GM21528 (cell line): ENCODE measurements at regions not wholly inside any gene's neighbourhood (a gene's known extent, or its start where the extent isn't known, plus 50 kb on each side); places are given as distances from the start of the nearest gene placed in this dataset.
A peak's percentile ranks its signal among the peaks of the same experiment; 100 is the strongest.
"Not testable (repeated sequence)": the region's sequence is repeated elsewhere in the genome, so short reads cannot be mapped to it uniquely, and the experiment has no call there.

Experiments used
- ATAC-seq: cut with Tn5 transposase; IDR thresholded peaks from one replicate; pipeline ENCODE4 v1.9.1; 2021; ENCODE audit warnings: mild to moderate bottlenecking, moderate library complexity; ENCODE audit not compliant: unreplicated experiment, low FRiP score

DNA sequence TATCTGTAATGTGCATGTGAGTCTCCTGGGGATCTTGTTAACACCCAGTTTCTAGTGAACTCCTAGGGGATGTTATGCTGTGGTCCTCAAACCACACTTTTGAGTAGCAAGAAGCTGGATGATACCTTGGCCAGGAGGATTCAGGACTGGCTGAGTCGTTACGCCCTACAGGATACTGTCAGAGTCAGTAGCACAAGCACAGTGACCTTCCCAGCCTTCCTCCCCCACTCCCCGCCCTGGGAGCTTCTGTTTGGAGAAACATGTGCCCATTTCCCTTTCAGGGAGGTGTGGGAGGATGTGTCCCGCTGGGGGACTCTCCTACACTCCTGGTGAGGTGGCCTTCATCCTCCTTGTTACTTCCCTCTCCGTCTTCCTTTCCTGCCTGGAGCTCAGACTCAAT is 76.4 kb upstream of the TRPM1 start:
- ATAC-seq, result no peak

DNA sequence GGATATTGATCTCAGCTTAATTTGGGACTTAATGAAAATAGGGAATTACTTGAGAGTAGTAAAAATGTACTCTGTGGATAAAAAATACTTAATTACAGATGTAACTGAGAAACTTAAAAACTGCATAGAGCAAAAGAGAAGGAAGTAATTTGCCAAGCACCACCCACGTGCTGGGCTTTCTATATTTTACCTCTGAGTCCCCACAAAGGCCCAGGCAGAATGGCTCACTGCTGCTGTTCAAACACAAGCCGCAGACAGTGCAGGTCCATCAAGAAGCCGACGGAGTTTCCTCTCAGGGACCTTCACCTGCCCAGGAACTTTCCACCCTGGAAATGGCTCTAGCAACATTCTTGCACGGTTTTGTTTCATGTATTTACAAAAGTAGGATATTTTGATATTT is 77.2 kb upstream of the TRPM1 start:
- ATAC-seq, result no peak

DNA sequence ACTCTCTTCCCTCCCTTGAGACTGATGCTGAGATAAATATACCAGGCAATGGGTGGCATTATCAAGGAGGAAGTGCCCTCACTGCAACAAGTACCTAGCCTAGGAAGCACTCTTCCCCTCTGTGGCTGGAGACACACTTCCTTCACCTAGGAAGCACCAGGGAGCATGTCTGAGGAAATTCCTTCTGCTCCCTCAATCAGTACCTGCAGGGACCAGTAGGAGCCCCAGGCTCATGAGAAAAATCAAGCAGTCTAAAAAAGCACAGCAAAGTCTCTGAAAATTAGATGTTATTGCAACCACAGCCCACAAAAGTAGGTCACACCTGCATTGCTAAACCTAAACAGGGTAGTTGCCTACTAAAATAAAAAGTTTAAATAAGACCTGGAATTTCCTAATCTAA is 78.2 kb upstream of the TRPM1 start:
- ATAC-seq, result no peak

DNA sequence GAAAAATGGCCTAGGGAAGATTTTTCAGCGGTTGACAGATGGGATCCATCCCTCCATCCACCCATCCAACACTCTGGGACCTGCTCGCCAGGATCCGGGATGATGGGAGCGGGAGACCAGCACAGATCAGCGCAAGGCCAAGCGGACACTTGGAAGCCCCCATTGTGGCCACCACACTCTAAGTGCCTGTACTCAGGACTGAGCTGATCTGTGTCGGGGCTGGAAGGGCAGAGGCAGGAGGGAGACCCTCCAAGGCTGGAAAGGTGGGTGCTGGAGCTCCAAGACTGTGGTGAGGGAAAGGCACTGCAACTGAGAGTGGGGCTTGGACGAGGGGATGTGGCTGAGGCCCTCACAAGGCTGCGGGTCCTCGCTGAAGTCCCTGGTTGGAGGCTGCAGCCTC is 91.8 kb upstream of the TRPM1 start:
- ATAC-seq, result no peak

DNA sequence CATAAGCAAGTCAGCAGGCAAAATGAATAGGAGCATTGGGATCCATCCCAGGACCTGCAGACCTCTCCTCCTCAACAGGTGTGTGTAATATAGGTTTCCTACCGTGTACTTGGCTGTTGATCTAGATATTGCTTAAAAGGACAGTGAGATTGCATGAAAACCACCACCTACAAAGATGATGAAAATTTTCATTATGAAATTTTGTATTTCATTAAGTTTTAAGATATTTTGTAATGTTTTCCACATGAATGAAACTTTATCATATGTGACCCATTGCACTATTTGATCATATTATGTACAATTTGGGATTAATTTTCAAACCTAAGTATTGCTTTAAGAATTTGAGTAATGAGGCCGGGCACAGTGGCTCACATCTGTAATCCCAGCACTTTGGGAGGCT is 94.3 kb upstream of the TRPM1 start:
- ATAC-seq, result no peak

DNA sequence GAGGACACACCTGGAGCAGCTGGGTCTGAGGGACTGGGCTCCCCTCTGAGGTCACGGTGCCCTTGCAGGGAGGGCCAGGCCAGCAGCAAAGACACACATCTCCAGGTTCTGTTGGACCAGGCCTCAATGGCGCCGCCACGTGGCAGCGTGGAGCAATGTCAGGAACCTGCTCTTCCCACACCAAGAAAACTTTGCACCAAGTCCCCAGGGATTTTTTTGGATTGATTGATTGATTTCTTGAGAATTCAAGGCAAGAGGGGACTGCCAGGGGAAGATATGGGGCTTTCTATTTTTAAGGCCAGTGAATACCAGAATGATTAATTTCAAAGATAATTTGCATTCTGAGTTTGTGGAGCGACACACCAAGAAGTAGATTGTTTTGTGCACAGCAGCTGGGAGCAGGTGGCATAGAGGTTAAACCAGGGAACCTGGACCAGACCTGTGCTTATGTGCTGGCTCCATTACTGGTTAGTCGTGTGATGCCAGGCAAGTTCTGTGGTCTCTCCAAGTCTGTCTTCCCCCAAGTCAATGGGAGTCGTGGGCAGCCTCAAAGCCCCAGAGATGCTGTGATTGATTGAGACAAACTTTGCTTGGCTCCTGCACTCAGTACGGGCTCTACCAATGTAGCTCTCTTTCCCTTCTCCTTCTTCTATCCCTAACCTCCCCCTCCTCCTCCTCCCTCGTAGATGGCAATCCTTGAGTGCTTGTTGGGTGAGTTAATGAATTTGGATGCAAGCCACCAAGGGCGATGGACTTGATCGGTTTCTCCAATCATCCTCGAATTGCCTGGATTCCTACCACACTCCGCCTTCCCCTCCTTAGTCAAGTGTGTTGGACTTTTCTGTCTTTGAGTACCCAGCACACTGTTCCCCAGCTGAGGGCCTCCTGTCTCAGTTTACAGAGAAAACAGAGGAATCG is 96.2 kb upstream of the TRPM1 start:
- ATAC-seq, result no peak

DNA sequence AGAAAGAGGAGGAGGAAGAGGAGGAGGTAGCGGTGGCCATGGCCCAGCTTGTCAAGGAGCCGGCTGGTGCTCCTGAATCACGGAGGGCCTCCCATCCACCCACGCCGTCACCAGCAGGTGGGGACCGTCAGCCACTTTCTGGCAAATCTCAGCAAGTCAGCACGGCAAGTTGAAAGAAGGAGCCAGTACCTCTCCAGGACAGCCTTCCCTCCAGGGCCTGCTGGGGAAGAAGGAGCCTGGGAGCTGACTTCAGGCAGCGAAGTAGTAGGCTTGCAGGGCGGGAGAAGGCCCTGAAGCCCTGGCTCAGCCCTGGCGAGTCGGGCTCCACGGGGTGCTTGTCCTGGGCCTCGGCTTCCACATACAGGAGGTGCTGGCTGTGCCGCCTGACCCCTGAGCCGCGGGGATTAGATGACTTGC is 99.2 kb upstream of the TRPM1 start:
- ATAC-seq, result no peak

DNA sequence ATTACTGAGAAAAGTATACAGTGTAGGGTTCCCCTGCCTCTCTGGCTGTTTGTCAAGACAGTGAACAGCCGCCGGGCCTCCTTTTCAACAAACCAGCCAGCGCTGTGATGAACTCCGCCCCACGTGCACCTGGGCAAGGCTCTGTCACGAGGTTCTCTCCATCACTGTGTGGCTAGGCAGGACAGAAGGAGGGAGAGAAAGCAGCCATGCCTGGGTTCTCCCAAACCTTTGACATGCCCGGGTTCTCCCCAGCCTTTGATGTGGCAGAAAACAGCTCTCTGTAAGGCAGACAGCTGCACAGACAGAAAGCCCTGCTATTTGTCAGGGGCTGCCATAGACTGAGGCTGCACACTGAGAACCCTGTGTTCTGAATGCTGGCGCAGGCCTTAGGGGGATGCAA is 101.4 kb upstream of the TRPM1 start:
- no peak for ATAC-seq

DNA sequence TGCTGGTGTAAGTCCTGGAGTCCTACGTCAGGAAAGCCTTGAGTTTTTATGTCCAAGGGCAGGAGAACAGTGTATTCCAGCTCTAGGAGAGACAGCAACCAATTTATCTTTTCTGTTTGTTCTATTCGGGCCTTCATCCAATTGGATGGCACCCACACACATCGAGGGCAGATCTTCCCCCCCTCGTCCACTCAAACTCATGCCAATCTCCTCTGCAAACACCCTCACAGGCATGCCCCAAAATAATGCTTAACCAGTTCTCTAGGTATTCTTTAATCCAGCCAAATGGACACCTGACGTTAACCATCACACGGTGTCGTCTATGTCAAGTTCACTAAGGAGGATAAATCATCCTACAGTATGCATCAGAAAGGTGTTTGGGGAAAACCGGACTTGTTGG is 102.5 kb upstream of the TRPM1 start:
- no peak for ATAC-seq

DNA sequence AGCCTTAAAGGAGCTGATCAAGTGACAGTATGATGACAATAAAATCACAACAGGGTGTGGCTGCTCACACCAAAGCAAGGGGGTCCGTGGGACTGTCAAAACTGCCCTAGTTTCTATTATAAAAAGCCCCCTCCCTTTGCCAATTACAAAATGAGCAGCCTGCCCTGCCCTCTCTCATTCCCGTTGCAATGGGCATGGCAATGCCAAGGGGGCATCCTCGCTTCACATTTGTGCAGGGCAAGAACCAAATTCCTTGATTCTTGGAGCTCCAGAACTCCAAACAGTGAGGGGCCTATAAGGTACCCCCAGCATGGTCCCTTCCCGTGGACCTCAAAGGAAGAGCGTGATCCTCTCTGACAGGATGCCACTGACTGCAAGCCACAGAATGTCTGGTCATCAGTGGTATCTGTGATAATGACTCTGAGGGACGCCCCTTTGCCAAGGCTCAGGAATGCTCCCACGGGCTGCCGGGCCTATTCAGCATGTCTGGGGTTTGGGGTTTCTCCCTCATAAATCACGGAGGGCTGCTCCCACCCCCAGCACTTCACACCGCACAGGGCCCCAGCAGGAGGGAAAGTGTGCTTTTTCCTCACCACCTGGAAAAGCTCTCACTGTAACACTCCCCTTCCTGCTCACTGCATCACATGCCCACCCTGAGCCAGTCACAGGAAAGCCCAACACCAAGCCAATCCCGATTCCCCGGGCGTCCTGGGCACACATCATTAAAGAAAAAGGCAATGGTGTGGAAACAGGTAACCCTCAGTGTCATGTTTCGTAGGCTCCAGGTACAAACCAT is 105.1 kb upstream of the TRPM1 start:
- no peak for ATAC-seq

DNA sequence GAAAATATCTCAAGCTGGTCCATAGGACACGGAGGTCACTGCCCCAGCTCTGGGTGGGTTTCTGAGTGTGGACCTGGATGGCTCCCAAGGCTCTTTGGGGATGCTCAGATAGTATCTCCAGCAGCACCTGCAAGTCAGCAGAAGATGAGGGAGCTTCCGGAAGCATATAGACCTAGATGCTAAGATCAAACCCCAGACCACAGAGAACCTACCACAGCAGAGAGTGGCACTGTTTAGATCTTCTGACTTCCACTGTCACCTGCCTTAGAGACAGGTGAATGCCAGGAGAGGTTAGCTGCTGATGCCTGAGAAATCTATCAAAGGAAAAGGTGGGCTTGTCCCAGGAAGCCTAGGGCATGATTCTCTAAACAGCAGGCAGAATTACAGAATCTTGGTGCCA is 105.7 kb upstream of the TRPM1 start:
- no peak for ATAC-seq

DNA sequence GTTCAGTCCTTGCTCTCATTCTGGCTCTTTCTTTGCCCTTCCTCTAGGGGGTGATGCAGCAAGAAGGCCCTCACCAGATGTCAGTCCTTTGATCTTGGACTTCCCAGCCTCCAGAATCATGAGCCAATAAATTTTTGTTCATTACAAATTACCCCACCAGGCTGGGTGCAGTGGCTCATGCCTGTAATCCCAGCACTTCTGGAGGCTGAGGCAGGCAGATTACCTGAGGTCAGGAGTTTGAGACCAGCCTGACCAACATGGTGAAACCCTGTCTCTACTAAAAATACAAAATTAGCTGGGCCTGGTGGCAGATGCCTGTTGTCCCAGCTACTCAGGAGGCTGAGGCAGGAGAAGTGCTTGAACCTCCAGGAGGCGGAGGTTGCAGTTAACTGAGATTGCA is 106.3 kb upstream of the TRPM1 start:
- ATAC-seq, result not testable (repeated sequence)

DNA sequence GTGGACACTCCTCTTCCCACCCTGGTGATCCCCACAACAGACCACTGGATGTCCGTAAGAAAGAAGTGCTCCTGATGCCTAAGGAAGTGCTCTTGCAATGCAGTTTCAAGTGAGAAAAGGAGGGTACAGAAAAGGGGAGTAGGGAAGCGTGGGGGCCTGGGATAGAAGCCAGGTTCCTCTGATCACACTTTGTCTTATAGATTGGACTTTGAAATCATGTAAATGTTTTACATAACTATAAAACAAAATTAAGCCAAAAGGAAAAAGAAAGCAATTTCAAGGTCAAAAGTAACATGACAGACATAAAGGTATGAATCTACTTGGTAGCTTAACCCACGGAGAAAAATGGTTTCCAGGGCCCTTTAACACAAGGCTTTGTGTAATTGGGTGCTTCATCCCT is 107.3 kb upstream of the TRPM1 start:
- no peak for ATAC-seq

DNA sequence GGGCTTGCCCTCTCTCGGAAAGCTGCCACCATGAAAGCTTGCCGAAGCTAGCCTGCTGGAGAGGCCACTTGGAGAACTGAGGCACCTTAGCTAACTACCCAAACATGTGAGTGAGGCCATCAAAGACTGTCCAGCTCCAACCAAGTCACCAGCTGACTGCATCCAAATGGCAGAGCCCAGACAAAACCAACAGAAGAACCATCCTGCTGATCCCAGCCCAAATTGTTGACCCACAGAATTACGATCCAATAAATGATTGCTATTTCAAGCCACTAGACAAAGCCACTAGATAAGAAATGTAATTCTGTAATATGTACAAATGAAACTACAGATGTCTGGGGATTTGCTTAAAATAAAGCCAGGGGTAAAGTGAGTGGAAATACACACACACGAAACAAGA is 109.8 kb upstream of the TRPM1 start:
- ATAC-seq, result no peak

DNA sequence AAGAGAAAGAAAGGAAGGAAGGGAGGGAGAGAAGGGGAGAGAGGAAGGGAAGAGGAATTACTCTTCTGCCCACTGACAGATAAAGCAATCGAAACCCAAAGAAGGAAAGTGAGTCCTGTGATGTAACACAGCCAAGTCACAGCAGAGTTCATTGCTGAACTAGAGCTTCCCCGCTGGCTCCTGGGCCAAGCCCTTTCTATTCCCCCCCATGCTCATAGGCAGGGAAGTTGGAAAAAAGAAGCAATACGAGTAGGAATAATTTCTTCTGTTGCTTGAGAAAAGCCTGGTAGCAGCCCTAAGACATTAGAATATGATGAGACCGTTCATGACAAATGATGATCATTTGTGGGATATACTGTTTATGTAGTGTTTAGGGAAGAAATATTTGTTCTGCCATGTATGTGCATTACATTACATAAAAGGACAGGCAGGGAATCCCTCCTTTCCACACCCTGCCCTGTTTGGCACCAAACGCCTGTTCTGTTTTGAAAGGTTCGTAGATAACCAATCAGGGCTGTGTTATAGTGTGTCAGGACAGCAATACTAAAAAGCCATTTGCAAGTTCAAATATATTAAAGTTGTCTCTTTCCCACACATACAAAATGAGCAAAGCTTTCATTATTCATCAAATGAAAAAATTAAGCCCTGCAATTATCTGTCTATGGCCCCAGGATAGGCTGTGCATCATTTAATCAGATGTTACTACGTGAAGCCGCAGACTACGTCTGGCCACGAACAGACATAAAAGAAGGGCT is 111.0 kb upstream of the TRPM1 start:
- ATAC-seq, result no peak

DNA sequence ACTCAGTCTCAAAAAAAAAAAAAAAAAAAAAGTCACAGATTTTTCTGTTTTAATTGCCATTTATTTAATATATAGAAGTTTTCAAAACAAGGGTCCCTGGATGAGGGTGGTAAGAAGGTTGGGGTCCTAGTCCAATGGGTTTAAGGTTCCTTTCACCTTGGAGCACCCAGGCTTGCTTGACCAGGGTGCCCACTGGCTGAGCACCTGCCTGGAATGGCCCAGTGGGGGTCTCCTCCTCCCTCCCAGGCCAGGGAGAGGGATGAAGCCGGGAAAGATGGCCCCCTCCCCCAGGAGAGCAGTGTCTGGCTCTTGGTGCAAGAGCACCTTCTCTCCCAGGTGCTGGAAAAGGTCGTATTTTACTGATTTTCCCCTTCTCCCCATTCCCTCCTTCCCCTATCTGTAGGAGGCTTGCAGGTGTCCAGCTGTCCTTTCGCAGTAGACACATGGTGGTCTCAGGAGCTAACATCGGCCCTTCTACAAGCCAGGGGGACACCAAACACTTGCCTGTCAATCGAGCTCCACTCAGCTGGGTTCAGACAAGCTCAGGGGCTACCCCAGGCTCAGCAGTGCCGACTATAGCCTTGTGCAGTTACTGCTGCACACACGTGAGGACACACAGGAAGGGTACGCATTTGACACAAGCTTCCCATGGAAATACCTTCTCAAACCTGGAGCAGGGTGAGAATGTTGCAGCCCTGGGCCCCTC is 112.3 kb upstream of the KLF13 start:
- no peak for ATAC-seq

DNA sequence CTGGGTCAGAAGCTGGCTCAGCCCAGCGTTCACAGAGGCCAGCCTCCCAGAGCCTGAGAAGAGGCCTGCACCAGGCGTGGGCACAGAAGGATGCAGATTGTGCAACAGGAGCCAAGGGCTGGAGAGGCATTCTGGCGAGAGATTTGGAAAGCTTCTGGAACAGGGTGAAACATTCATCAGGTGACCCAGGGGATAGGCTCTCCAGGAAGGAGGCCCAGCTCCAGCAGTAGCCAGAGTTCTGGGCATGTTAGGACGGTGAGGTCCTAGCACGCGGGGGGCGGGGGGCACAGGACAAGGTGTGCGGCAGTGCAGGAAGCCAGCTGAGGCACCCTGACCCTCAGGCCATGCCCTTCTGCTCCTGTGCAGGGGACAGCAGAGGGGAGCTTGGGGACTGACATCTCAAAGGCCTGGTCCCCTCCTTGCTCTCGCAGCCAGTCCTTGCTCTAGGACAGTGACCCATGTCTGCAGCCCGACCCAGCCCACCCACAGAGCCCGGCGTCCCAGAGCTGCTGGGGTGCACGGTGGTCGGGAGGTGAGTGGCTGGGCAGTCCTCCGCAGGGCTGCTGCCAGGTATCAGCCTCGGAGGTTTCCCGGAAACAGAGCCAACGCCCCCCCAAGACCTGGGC is 111.7 kb upstream of the KLF13 start:
- ATAC-seq, result no peak

DNA sequence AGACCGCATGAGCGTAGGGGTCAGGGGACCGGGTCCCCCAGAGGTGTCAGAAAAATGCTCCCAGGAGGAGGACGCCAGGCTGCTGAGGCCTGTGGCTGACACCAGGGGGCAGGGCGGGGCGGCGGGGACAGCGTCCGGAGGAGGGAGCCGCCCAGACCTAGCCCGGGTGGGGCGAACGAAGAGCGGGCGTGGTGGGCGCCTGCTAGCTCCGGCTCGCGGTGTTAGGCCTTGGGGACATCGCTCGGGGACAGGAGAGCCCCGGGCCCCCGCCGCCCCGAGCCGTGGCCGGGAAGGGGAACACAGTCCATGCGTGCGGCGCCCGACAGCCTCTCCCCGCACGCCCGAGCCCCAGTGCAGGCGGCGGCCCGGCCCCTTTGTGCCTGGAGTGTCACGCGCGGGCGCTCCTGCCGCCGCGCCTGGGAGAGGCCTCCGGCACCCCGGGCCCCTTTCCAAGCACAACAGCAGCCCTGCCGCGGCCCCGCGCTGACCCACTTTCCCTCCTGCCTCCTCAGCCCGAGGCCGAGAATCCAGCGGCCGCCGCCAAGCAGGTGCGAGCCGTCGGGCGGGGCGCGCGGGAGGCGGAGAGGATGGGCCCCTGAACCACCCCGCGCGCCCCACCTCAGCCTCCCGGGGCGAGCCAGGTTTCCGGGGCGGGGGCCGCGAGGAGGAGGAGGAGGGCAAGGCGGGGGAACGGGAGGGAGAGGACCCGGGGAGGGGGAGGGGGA is 111.0 kb upstream of the KLF13 start:
- peak; percentile 74 for ATAC-seq

DNA sequence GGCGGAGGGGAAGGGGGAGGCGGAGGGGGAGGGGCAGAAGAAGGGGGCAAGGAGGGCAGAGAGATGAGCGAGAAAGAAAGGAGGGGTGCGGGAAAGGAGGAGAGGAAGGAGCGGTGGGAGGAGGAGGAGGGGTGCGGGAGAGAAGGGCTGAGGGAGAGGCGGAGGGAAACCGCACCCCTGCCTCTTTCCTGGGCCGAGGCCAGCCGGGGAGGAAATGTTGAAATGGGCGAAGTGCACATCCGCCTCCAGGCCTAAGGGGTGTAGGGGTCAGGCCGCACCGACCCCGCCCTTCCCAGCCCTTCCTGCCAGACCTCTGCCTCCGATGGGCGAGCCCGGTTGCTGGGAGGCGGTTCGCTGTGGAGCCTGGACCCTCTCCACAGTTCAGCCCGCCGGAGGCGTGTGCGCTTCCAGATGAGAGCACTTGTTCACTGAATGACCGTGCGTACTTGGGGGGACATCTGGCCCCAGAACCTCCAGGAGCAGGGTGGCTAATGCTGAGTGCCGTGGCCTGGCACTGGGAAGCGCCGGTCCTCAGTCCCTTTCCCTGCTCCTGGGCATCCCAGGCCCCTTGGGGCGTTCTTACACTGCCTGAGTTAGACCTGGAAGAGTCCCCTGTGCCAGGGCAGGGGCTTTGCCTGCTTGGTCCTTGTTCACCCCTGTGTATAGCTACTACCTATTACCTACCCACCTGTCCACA is 110.3 kb upstream of the KLF13 start:
- peak; percentile 46 for ATAC-seq
